Endothelial cell of umbilical vein (primary cell): ENCODE measurements at regions not wholly inside any gene's neighbourhood (a gene's known extent, or its start where the extent isn't known, plus 50 kb on each side); places are given as distances from the start of the nearest gene placed in this dataset.

Experiments used
- BruUV-seq: library from RNA; stranded (reverse); fragments of 400-500 nt; replicated peaks from 2 replicates; lab custom pipeline; 2021; lab: Mats Ljungman, UMichigan
- CTCF ChIA-PET: fragments of 300-600, 350-600 bp; sonication (Branson Sonifier 250); formaldehyde crosslinking; loops from one replicate; lab custom pipeline; 2021; ENCODE audit warnings: antibody characterized with exemption, inconsistent platforms; lab: Charles Lee
- POLR2A ChIA-PET: fragments of 300-600, 350-600 bp; sonication (Branson Sonifier 250); formaldehyde crosslinking; loops from one replicate; lab custom pipeline; 2021; ENCODE audit warnings: antibody characterized with exemption, inconsistent platforms; lab: Charles Lee
- DNase-seq: peaks from one replicate; pipeline ENCODE4 v3.0.0-alpha.2; 2011; ENCODE audit warnings: low read depth, low spot score
- FAIRE-seq: peaks from 2 replicates; lab custom pipeline; 2011; peaks lifted over from hg19 to GRCh38; lab: Jason Lieb, UNC
- H2AFZ ChIP-seq: 2 replicates; pipeline ENCODE4 v1.6.0; 2012; ENCODE audit warnings: low read depth, low read length, control low read depth, inconsistent platforms
- H3K27ac ChIP-seq: 2 replicates; pipeline ENCODE4 v1.5.1; 2011; ENCODE audit warnings: low read depth, mild to moderate bottlenecking, control low read depth, low read length, moderate library complexity; ENCODE audit not compliant: insufficient read depth
- H3K27me3 ChIP-seq, 2 experiments: 2 replicates each; pipeline versions ENCODE4 v1.6.0 to v1.6.1; 2011; ENCODE audit warnings: low read length in 2 of 2, mixed read lengths in 1 of 2; ENCODE audit not compliant: control insufficient read depth in 2 of 2, insufficient read depth in 2 of 2
- H3K36me3 ChIP-seq, 2 experiments: 2 replicates in 1 of 2; 3 replicates in 1 of 2; pipeline ENCODE4 v1.5.1; 2011; ENCODE audit warnings: low read length in 2 of 2, mild to moderate bottlenecking in 1 of 2, moderate library complexity in 1 of 2; ENCODE audit not compliant: control insufficient read depth in 2 of 2, insufficient read depth in 2 of 2; ENCODE audit errors: extremely low read depth in 1 of 2
- H3K4me1 ChIP-seq: 3 replicates; pipeline ENCODE4 v1.5.1; 2011; ENCODE audit warnings: mild to moderate bottlenecking, low read length; ENCODE audit not compliant: control insufficient read depth, insufficient read depth; ENCODE audit errors: extremely low read depth
- H3K4me2 ChIP-seq: 2 replicates; pipeline ENCODE4 v1.6.1; 2011; ENCODE audit warnings: low read length, control low read depth, mixed read lengths; ENCODE audit not compliant: insufficient read depth
- H3K4me3 ChIP-seq, 3 experiments: fragments of 200-600 bp in 1 of 3; sonication (generic), shearing (Covaris generic) in 1 of 3; replicated peaks in 1 of 3; 2 replicates each; pipeline ENCODE4 v1.5.1; 2011 to 2016; ENCODE audit warnings: control low read depth in 3 of 3, low read length in 3 of 3, mild to moderate bottlenecking in 2 of 3, inconsistent platforms in 1 of 3, low read depth in 1 of 3, moderate library complexity in 1 of 3; ENCODE audit not compliant: insufficient read depth in 1 of 3
- H3K79me2 ChIP-seq: 2 replicates; pipeline ENCODE4 v1.6.0; 2012; ENCODE audit warnings: low read length, inconsistent platforms; ENCODE audit not compliant: control insufficient read depth, insufficient read depth
- H3K9ac ChIP-seq: replicated peaks from 2 replicates; pipeline ENCODE3; 2011; ENCODE audit warnings: low read length, control low read depth; ENCODE audit not compliant: insufficient read depth; ENCODE audit errors: extremely low read depth
- H3K9me1 ChIP-seq: replicated peaks from 3 replicates; pipeline ENCODE4 v1.6.0; 2011; ENCODE audit warnings: mild to moderate bottlenecking, low read length; ENCODE audit not compliant: control insufficient read depth, insufficient read depth; ENCODE audit errors: extremely low read depth
- H3K9me3 ChIP-seq: replicated peaks from 2 replicates; pipeline ENCODE4 v1.5.1; 2012; ENCODE audit warnings: low read length, inconsistent platforms; ENCODE audit not compliant: control insufficient read depth, insufficient read depth
- H4K20me1 ChIP-seq: replicated peaks from 2 replicates; pipeline ENCODE3; 2011; ENCODE audit warnings: mild to moderate bottlenecking, low read length; ENCODE audit not compliant: control insufficient read depth, insufficient read depth; ENCODE audit errors: extremely low read depth
- EZH2 ChIP-seq: IDR thresholded peaks from 2 replicates; pipeline ENCODE4 v1.6.1; 2012; ENCODE audit warnings: borderline replicate concordance, low read depth, mild to moderate bottlenecking, moderate library complexity, low read length, inconsistent platforms; ENCODE audit not compliant: severe bottlenecking
- FOS ChIP-seq: IDR thresholded peaks from 2 replicates; pipeline ENCODE4 v1.6.1; 2011; ENCODE audit warnings: mild to moderate bottlenecking, low read length, moderate library complexity, borderline replicate concordance; ENCODE audit not compliant: insufficient read depth
- GATA2 ChIP-seq: IDR thresholded peaks from 2 replicates; pipeline ENCODE4 v1.7.0; 2011; ENCODE audit warnings: low read depth, mild to moderate bottlenecking, moderate library complexity, mixed read lengths, low read length; ENCODE audit not compliant: insufficient read length, insufficient read depth
- JUN ChIP-seq: IDR thresholded peaks from 2 replicates; pipeline ENCODE4 v1.6.1; 2011; ENCODE audit warnings: borderline replicate concordance, low read depth; ENCODE audit not compliant: insufficient read length, insufficient read depth
- MYC ChIP-seq: IDR thresholded peaks from one replicate; pipeline ENCODE4 v1.6.1; 2011; ENCODE audit warnings: mild to moderate bottlenecking, low read depth, low read length
- POLR2A ChIP-seq: IDR thresholded peaks from 2 replicates; pipeline ENCODE4 v1.6.1; 2012; ENCODE audit warnings: low read depth, mild to moderate bottlenecking, control low read depth, low read length
- POLR2AphosphoS5 ChIP-seq: IDR thresholded peaks from 2 replicates; pipeline ENCODE4 v1.6.1; 2012; ENCODE audit warnings: low read depth, mild to moderate bottlenecking, control low read depth, low read length, moderate library complexity; ENCODE audit not compliant: insufficient read depth
- dilution Hi-C: fragments of 300-500 bp; cut with MboI; formaldehyde crosslinking; loops from one replicate; pipeline ENCODE4 v1.15.0; 2019; ENCODE audit warnings: low sequenced_read_pairs; ENCODE audit not compliant: extremely low pct_ligation_motif_present
- intact Hi-C: fragments of 100-400 bp; cut with micrococcal nuclease; formaldehyde crosslinking; loops from one replicate; pipeline ENCODE4 v1.10.0; 2022
- TF ChIP-seq, protein P1 (sequence below), 2 donors: IDR thresholded peaks; 1 replicate in 1 of 2; 2 replicates in 1 of 2; pipeline ENCODE4 v1.5.1; 2011; ENCODE audit warnings: low read length in 2 of 2, mild to moderate bottlenecking in 2 of 2, moderate library complexity in 2 of 2, control low read depth in 1 of 2, inconsistent platforms in 1 of 2, low read depth in 1 of 2; ENCODE audit not compliant: insufficient read depth in 1 of 2; ENCODE audit errors: extremely low read depth in 1 of 2
- TF ChIP-seq, protein P2 (sequence below): IDR thresholded peaks from 2 replicates; pipeline ENCODE4 v1.6.1; 2011; ENCODE audit not compliant: insufficient read depth, insufficient read length

DNA sequence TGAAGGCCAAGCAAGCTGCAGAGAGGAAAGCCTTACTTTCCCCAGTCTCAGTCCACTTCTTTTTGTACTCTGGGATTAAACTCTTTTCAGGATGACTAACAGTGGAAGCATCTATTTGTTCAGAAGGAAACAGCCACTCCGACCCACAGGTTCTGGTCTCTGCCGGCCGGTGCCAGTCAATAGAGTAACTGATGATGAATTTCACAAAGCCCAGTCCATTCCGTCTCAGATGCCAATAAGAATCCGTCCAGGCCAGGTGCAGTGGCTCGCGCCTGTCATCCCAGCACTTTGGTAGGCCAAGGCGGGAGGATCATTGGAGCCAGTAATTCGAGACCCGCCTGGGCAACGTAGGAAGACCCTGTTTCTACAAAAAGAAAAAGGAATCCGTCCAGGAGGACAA lies 58.5 kb upstream of the HELT start:
- no peaks in the 10 kb centered on the region for H3K27me3 ChIP-seq

More for the DNA sequence above, 58.5 kb upstream of the HELT start:
- Histone ChIP-seq H3K9me3 (no peaks in the 10 kb centered on the region), H3K9ac (no peak overlapping the region), H2AFZ (no peak overlapping the region), H3K27ac (no peak overlapping the region), H4K20me1 (no peaks in the 10 kb centered on the region), H3K36me3 (no peaks in the 10 kb centered on the region), H3K9me1 (no peaks in the 10 kb centered on the region), H3K4me1 (no peaks in the 10 kb centered on the region), H3K4me3 (no peak overlapping the region), H3K79me2 (no peaks in the 10 kb centered on the region), H3K4me2 (no peak overlapping the region)
- ChIA-PET POLR2A (no interaction called here), CTCF (no interaction called here)
- no TSS peak for BruUV-seq
- dilution Hi-C loops: no loop called here
- FAIRE-seq (no peak), DNase-seq (no peak)
- intact Hi-C loops: no loop called here
- TF ChIP-seq MYC (no peak), GATA2 (no peak), EZH2 (no peak), JUN (no peak), POLR2AphosphoS5 (no peak), FOS (no peak), POLR2A (no peak)
- TF ChIP-seq, protein P1, sequence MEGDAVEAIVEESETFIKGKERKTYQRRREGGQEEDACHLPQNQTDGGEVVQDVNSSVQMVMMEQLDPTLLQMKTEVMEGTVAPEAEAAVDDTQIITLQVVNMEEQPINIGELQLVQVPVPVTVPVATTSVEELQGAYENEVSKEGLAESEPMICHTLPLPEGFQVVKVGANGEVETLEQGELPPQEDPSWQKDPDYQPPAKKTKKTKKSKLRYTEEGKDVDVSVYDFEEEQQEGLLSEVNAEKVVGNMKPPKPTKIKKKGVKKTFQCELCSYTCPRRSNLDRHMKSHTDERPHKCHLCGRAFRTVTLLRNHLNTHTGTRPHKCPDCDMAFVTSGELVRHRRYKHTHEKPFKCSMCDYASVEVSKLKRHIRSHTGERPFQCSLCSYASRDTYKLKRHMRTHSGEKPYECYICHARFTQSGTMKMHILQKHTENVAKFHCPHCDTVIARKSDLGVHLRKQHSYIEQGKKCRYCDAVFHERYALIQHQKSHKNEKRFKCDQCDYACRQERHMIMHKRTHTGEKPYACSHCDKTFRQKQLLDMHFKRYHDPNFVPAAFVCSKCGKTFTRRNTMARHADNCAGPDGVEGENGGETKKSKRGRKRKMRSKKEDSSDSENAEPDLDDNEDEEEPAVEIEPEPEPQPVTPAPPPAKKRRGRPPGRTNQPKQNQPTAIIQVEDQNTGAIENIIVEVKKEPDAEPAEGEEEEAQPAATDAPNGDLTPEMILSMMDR (IDR thresholded peaks at IDR 0.05; ENCODE audit: extremely low read depth in 1 of 2, insufficient read depth in 1 of 2, low read depth in 1 of 2, low read length in 2 of 2): no peak
- TF ChIP-seq, protein P2, sequence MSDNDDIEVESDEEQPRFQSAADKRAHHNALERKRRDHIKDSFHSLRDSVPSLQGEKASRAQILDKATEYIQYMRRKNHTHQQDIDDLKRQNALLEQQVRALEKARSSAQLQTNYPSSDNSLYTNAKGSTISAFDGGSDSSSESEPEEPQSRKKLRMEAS: no peak
